H1 (cell line): ENCODE measurements at regions not wholly inside any gene's neighbourhood (a gene's known extent, or its start where the extent isn't known, plus 50 kb on each side); places are given as distances from the start of the nearest gene placed in this dataset.

Source experiments
- CTCF ChIA-PET: fragments of 300-600 bp; sonication (Branson Sonifier 250); formaldehyde crosslinking; loops from one replicate; lab custom pipeline; 2021; ENCODE audit not compliant: partially characterized antibody; lab: Charles Lee
- POLR2A ChIA-PET: fragments of 300-600 bp; sonication (Branson Sonifier 250); formaldehyde crosslinking; loops from one replicate; lab custom pipeline; 2021; ENCODE audit warnings: inconsistent platforms; ENCODE audit not compliant: partially characterized antibody; lab: Charles Lee
- DNase-seq, 2 experiments: peaks; one replicate each; pipeline versions ENCODE4 v3.0.0 to v3.0.0-alpha.2; 2010 to 2022; ENCODE audit warnings: low spot score in 2 of 2, low read depth in 1 of 2, mixed read lengths in 1 of 2
- FAIRE-seq: peaks from 2 replicates; lab custom pipeline; 2011; peaks lifted over from hg19 to GRCh38; lab: Jason Lieb, UNC
- H2AFZ ChIP-seq: 2 replicates; pipeline ENCODE4 v1.8.1; 2012; ENCODE audit warnings: low read length, inconsistent platforms
- H2AK5ac ChIP-seq: 2 replicates; pipeline ENCODE4 v1.6.1; 2013; ENCODE audit warnings: low read depth, low read length
- H2BK120ac ChIP-seq: replicated peaks from 2 replicates; pipeline ENCODE3; 2013; ENCODE audit warnings: low read depth, low read length, inconsistent platforms
- H2BK12ac ChIP-seq: 2 replicates; pipeline ENCODE4 v1.6.1; 2013; ENCODE audit warnings: low read depth, low read length
- H2BK15ac ChIP-seq: 2 replicates; pipeline ENCODE4 v1.6.1; 2013; ENCODE audit warnings: low read length
- H2BK20ac ChIP-seq: 2 replicates; pipeline ENCODE4 v1.6.1; 2013; ENCODE audit warnings: low read length
- H2BK5ac ChIP-seq: 2 replicates; pipeline ENCODE4 v1.6.1; 2013; ENCODE audit warnings: low read depth, low read length
- H3K14ac ChIP-seq: 2 replicates; pipeline ENCODE4 v1.6.1; 2013; ENCODE audit warnings: inconsistent platforms; ENCODE audit not compliant: insufficient read length
- H3K18ac ChIP-seq: 2 replicates; pipeline ENCODE4 v1.6.1; 2013; ENCODE audit warnings: low read length; ENCODE audit errors: extremely low read depth
- H3K23ac ChIP-seq: 2 replicates; pipeline ENCODE4 v1.6.1; 2013; ENCODE audit warnings: inconsistent platforms; ENCODE audit not compliant: insufficient read length
- H3K23me2 ChIP-seq: 2 replicates; pipeline ENCODE4 v1.6.1; 2013; ENCODE audit warnings: low read depth, low read length
- H3K27ac ChIP-seq: 2 replicates; pipeline ENCODE4 v1.6.1; 2011; ENCODE audit warnings: low read depth, low read length, inconsistent platforms
- H3K27me3 ChIP-seq, 4 experiments: replicated peaks in 1 of 4; 1 replicate in 1 of 4; 2 replicates in 3 of 4; pipeline versions ENCODE4 v1.6.1 to v1.8.1; 2011 to 2013; ENCODE audit warnings: low read length in 3 of 4, mild to moderate bottlenecking in 3 of 4, inconsistent platforms in 2 of 4, mixed read lengths in 2 of 4, moderate library complexity in 1 of 4; ENCODE audit not compliant: control insufficient read depth in 3 of 4, insufficient read depth in 3 of 4; ENCODE audit errors: extremely low read depth in 1 of 4
- H3K36me3 ChIP-seq, 4 experiments: 2 replicates each; pipeline versions ENCODE4 v1.6.1 to v1.8.1; 2011 to 2013; ENCODE audit warnings: mild to moderate bottlenecking in 4 of 4, low read length in 3 of 4, moderate library complexity in 2 of 4, control low read depth in 1 of 4, inconsistent platforms in 1 of 4; ENCODE audit not compliant: insufficient read depth in 4 of 4, control insufficient read depth in 2 of 4
- H3K4ac ChIP-seq: replicated peaks from 2 replicates; pipeline ENCODE3; 2013; ENCODE audit warnings: low read length, low read depth, mixed read lengths, inconsistent platforms; ENCODE audit not compliant: insufficient read length
- H3K4me1 ChIP-seq, 4 experiments: replicated peaks in 1 of 4; 1 replicate in 1 of 4; 2 replicates in 3 of 4; pipeline versions ENCODE4 v1.6.1 to v1.8.1; 2011 to 2013; ENCODE audit warnings: low read length in 3 of 4, inconsistent platforms in 2 of 4, mixed read lengths in 1 of 4; ENCODE audit not compliant: insufficient read depth in 4 of 4, control insufficient read depth in 3 of 4
- H3K4me2 ChIP-seq, 2 experiments: 2 replicates each; pipeline versions ENCODE4 v1.6.1 to v1.8.1; 2011 to 2013; ENCODE audit warnings: low read depth in 2 of 2, low read length in 2 of 2, control low read depth in 1 of 2, inconsistent platforms in 1 of 2, mild to moderate bottlenecking in 1 of 2; ENCODE audit not compliant: insufficient read depth in 1 of 2
- H3K4me3 ChIP-seq, 4 experiments: fragments of 200-600, 300-600 bp in 1 of 4; sonication (generic), shearing (Covaris generic), sonication (Bioruptor Twin) in 1 of 4; 2 replicates each; pipeline versions ENCODE4 v1.5.1 to v1.8.1; 2011 to 2016; ENCODE audit warnings: low read length in 4 of 4, low read depth in 3 of 4, control low read depth in 2 of 4, inconsistent platforms in 2 of 4, mild to moderate bottlenecking in 2 of 4, mixed read lengths in 1 of 4, moderate library complexity in 1 of 4; ENCODE audit not compliant: insufficient read depth in 2 of 4; ENCODE audit errors: extremely low read depth in 1 of 4
- H3K56ac ChIP-seq: replicated peaks from 2 replicates; pipeline ENCODE3; 2013; ENCODE audit warnings: low read depth, mild to moderate bottlenecking, mixed read lengths, low read length, inconsistent platforms; ENCODE audit not compliant: insufficient read length
- H3K79me1 ChIP-seq: 2 replicates; pipeline ENCODE4 v1.6.1; 2013; ENCODE audit warnings: low read depth, low read length, control low read depth
- H3K79me2 ChIP-seq, 2 experiments: 2 replicates each; pipeline versions ENCODE4 v1.6.1 to v1.8.1; 2012 to 2013; ENCODE audit warnings: low read length in 2 of 2, mild to moderate bottlenecking in 2 of 2, inconsistent platforms in 1 of 2; ENCODE audit not compliant: insufficient read depth in 2 of 2, control insufficient read depth in 1 of 2
- H3K9ac ChIP-seq, 4 experiments: replicated peaks in 1 of 4; 1 replicate in 1 of 4; 2 replicates in 3 of 4; pipeline versions ENCODE4 v1.6.1 to v1.8.1; 2011 to 2013; ENCODE audit warnings: low read depth in 3 of 4, low read length in 3 of 4, control low read depth in 2 of 4, mild to moderate bottlenecking in 2 of 4, moderate library complexity in 2 of 4, inconsistent platforms in 1 of 4; ENCODE audit errors: extremely low read depth in 1 of 4
- H3K9me3 ChIP-seq, 2 experiments: 2 replicates each; pipeline versions ENCODE4 v1.6.1 to v1.8.1; 2012 to 2013; ENCODE audit warnings: mild to moderate bottlenecking in 2 of 2, moderate library complexity in 2 of 2, control low read depth in 1 of 2, inconsistent platforms in 1 of 2, low read depth in 1 of 2, low read length in 1 of 2, mixed read lengths in 1 of 2; ENCODE audit not compliant: insufficient read depth in 2 of 2
- H4K20me1 ChIP-seq, 2 experiments: replicated peaks in 1 of 2; 2 replicates each; pipeline versions ENCODE3 to v1.8.1; 2011 to 2013; ENCODE audit warnings: inconsistent platforms in 2 of 2, low read length in 2 of 2, mild to moderate bottlenecking in 1 of 2; ENCODE audit not compliant: insufficient read depth in 2 of 2, control insufficient read depth in 1 of 2
- H4K5ac ChIP-seq: 2 replicates; pipeline ENCODE4 v1.6.1; 2013; ENCODE audit warnings: low read length, low read depth, mixed read lengths, inconsistent platforms; ENCODE audit not compliant: insufficient read length
- H4K8ac ChIP-seq: 2 replicates; pipeline ENCODE4 v1.8.0; 2013; ENCODE audit warnings: mild to moderate bottlenecking, moderate library complexity, low read length, inconsistent platforms; ENCODE audit not compliant: insufficient read depth; ENCODE audit errors: extremely low read depth
- H4K91ac ChIP-seq: replicated peaks from 2 replicates; pipeline ENCODE3; 2013; ENCODE audit warnings: low read length, mixed read lengths, inconsistent platforms; ENCODE audit not compliant: insufficient read length
- GTF2F1 ChIP-seq: IDR thresholded peaks from 2 replicates; pipeline ENCODE4 v1.6.1; 2012; ENCODE audit warnings: low read depth, low read length, improper control_type of control experiment, borderline replicate concordance
- SP2 ChIP-seq: IDR thresholded peaks from 2 replicates; pipeline ENCODE4 v1.6.1; 2012; ENCODE audit warnings: mild to moderate bottlenecking, low read length, inconsistent platforms
- WGBS, 2 experiments: shearing (Covaris generic) in 1 of 2; methylation state at CpG; one replicate each; pipeline versions ENCODE4 v1.1.6 to v1.1.7; 2013 to 2015; ENCODE audit warnings: low lambda C conversion rate in 2 of 2, mixed read lengths in 2 of 2, inconsistent platforms in 1 of 2, low coverage in 1 of 2, missing lambda C conversion rate in 1 of 2; ENCODE audit not compliant: insufficient replicate concordance in 2 of 2, insufficient coverage in 1 of 2, insufficient read length in 1 of 2; ENCODE audit errors: extremely low coverage in 1 of 2, missing lambda C conversion rate in 1 of 2; 5-methylcytosine and 5-hydroxymethylcytosine counted together

- Histone ChIP-seq H3K9ac (no peak overlapping the region), H2BK5ac (no peak overlapping the region), H3K36me3 (no peaks in the 10 kb centered on the region), H3K18ac (no peak overlapping the region), H2BK12ac (no peak overlapping the region), H4K8ac (no peak overlapping the region), H3K27ac (no peak overlapping the region), H2AK5ac (no peak overlapping the region), H3K79me2 (no peaks in the 10 kb centered on the region), H3K23ac (no peak overlapping the region), H3K14ac (no peak overlapping the region), H3K4ac (no peak overlapping the region), H3K4me3 (no peak overlapping the region), H2BK20ac (no peak overlapping the region), H3K56ac (no peak overlapping the region), H3K4me1 (peaks cover 0 to under 1% (median 0%) of the 10 kb centered on the region in 4 experiments; a peak in 1 of 7 replicates), H4K91ac (no peak overlapping the region), H2BK15ac (no peak overlapping the region), H4K5ac (no peak overlapping the region), H3K4me2 (no peak overlapping the region), H4K20me1 (no peaks in the 10 kb centered on the region), H2BK120ac (no peak overlapping the region), H3K9me3 (no peaks in the 10 kb centered on the region), H2AFZ (no peak overlapping the region), H3K23me2 (no peaks in the 10 kb centered on the region), H3K27me3 (no peaks in the 10 kb centered on the region), H3K79me1 (no peaks in the 10 kb centered on the region)
- WGBS, 2 experiments = 92% methylated on average over 4 of the region's 4 CpGs; no CpG with 5 or more reads in 1 of the 2 experiments
- TF ChIP-seq GTF2F1 (no peak), SP2 (no peak)
- DNase-seq (no peak), FAIRE-seq (no peak)
- POLR2A ChIA-PET = no interaction called here
- CTCF ChIA-PET = interaction anchor here (0.6 kb wide), 1 partner anchor 665 kb away, joined by 3 read pairs; no protein-coding TSS in a partner anchor
These were observed 110.4 kb upstream of the CFAP20DC start for GRCh38 chr3:59160133-59160746.
